HL-60 (cell line): ENCODE measurements at regions not wholly inside any gene's neighbourhood (a gene's known extent, or its start where the extent isn't known, plus 50 kb on each side); places are given as distances from the start of the nearest gene placed in this dataset.

Source experiments
- DNase-seq, 2 experiments: peaks; one replicate each; pipeline ENCODE4 v3.0.0-alpha.2; 2010 to 2020; ENCODE audit warnings: low read depth in 1 of 2, low spot score in 1 of 2
- H3K27ac ChIP-seq: fragments of 250-450 bp; sonication (Bioruptor Pico); replicated peaks from 2 replicates; pipeline ENCODE4 v1.5.1; 2020; ENCODE audit warnings: mild to moderate bottlenecking, moderate library complexity
- H3K27me3 ChIP-seq: fragments of 250-450 bp; sonication (Bioruptor Pico); 2 replicates; pipeline ENCODE4 v1.5.1; 2021; ENCODE audit warnings: mild to moderate bottlenecking, moderate library complexity; ENCODE audit not compliant: insufficient read depth, poor library complexity, severe bottlenecking
- H3K4me3 ChIP-seq: replicated peaks from 2 replicates; pipeline ENCODE4 v1.5.1; 2011; ENCODE audit warnings: mild to moderate bottlenecking, control low read depth, low read length; ENCODE audit not compliant: insufficient read depth
- GABPA ChIP-seq: IDR thresholded peaks from 2 replicates; pipeline ENCODE4 v1.6.1; 2012; ENCODE audit warnings: low read depth
- POLR2AphosphoS5 ChIP-seq: IDR thresholded peaks from 2 replicates; pipeline ENCODE4 v1.6.1; 2012; ENCODE audit warnings: low read depth
- REST ChIP-seq: IDR thresholded peaks from 2 replicates; pipeline ENCODE4 v1.6.1; 2012; ENCODE audit warnings: low read depth; ENCODE audit not compliant: insufficient replicate concordance
- SPI1 ChIP-seq: IDR thresholded peaks from 2 replicates; pipeline ENCODE4 v1.6.1; 2012; ENCODE audit warnings: low read depth, mild to moderate bottlenecking, borderline replicate concordance
- TF ChIP-seq, protein P1 (sequence below): IDR thresholded peaks from one replicate; pipeline ENCODE4 v1.5.1; 2011; ENCODE audit warnings: low read length, control low read depth, inconsistent platforms; ENCODE audit not compliant: insufficient read depth

DNA sequence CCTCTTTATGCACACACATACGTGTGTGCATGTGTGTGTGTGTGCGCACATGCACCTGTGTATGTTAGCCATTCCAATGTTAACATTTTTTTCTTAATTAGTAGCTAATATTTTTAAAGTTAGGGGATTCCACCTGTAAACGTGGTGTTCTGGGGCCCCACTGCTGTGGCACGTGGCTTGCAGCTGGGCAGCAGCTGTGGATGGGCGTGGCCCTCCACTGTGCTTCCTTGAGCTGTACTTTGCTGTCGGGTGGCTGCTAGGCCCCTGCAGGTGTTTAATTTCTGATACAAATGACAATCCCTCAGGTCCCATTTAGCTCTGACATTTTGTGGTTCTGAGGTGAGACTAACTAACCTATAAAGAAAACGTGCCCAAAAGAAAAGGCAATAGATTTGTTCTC, 58.9 kb upstream of the GJB6 start:
- no peak overlapping the region for H3K4me3 ChIP-seq
- no peak overlapping the region for H3K27ac ChIP-seq
- no peaks in the 10 kb centered on the region for H3K27me3 ChIP-seq
- TF ChIP-seq, protein P1, sequence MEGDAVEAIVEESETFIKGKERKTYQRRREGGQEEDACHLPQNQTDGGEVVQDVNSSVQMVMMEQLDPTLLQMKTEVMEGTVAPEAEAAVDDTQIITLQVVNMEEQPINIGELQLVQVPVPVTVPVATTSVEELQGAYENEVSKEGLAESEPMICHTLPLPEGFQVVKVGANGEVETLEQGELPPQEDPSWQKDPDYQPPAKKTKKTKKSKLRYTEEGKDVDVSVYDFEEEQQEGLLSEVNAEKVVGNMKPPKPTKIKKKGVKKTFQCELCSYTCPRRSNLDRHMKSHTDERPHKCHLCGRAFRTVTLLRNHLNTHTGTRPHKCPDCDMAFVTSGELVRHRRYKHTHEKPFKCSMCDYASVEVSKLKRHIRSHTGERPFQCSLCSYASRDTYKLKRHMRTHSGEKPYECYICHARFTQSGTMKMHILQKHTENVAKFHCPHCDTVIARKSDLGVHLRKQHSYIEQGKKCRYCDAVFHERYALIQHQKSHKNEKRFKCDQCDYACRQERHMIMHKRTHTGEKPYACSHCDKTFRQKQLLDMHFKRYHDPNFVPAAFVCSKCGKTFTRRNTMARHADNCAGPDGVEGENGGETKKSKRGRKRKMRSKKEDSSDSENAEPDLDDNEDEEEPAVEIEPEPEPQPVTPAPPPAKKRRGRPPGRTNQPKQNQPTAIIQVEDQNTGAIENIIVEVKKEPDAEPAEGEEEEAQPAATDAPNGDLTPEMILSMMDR = no peak
- TF ChIP-seq REST = no peak
- no peak for DNase-seq

GRCh38 chr13:20288561-20288960, 56.4 kb upstream of the GJB6 start:
- no peak for DNase-seq
- no peak overlapping the region for H3K27ac ChIP-seq
- H3K4me3 ChIP-seq = no peak overlapping the region
- H3K27me3 ChIP-seq = no peaks in the 10 kb centered on the region
- TF ChIP-seq GABPA (no peak), REST (no peak), SPI1 (no peak), POLR2AphosphoS5 (no peak)
- TF ChIP-seq, protein P1 = no peak

GRCh38 chr13:20287976-20288375, 55.9 kb upstream of the GJB6 start:
- Histone ChIP-seq H3K4me3 (no peak overlapping the region), H3K27me3 (no peaks in the 10 kb centered on the region), H3K27ac (no peak overlapping the region)
- no peak for DNase-seq
- TF ChIP-seq, protein P1 = no peak
- TF ChIP-seq REST (no peak), POLR2AphosphoS5 (no peak), GABPA (no peak), SPI1 (no peak)
